ENCODE measurements at regions not wholly inside any gene's neighbourhood (a gene's known extent, or its start where the extent isn't known, plus 50 kb on each side); places are given as distances from the start of the nearest gene placed in this dataset.

- TF ChIP-seq CTCF (conservative IDR thresholded peaks at IDR 0.05) (no peak), ZFX (IDR thresholded peaks at IDR 0.05) (no peak)
Measured at GRCh38 chr15:81752546-81752942, 293.3 kb downstream of the MEX3B start.

Measured in C4-2B (cell line).